ENCODE measurements at regions not wholly inside any gene's neighbourhood (a gene's known extent, or its start where the extent isn't known, plus 50 kb on each side); places are given as distances from the start of the nearest gene placed in this dataset.
A peak's percentile ranks its signal among the peaks of the same experiment; 100 is the strongest.

DNA sequence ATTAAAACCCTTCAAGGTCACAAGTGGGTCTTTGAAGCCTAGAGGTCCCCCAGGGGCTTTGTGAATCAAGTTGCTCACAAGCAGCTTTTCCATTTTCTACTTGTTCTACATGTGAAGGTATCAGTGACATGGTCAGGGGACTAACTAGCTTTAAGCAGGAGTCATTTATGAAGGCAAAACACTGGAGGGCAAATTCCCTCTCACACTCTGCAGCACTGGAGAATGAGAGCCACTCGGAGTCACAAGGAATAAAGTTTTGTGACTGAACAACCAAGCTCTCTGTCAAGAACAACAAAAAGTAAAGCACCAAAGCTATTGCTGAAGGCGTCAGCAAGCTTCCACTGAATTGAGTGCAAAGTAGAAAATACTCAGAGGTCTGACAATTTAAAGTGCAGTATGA, 609.0 kb downstream of the EDEM1 start:
- peaks cover 19% of the 10 kb centered on the region for H3K4me1 ChIP-seq
- no peaks in the 10 kb centered on the region for H3K9me3 ChIP-seq
- ChIA-PET CTCF (no interaction called here), POLR2A (no interaction called here)
- no peak for FAIRE-seq
- no peak overlapping the region for H3K27ac ChIP-seq
- TF ChIP-seq, protein P1, sequence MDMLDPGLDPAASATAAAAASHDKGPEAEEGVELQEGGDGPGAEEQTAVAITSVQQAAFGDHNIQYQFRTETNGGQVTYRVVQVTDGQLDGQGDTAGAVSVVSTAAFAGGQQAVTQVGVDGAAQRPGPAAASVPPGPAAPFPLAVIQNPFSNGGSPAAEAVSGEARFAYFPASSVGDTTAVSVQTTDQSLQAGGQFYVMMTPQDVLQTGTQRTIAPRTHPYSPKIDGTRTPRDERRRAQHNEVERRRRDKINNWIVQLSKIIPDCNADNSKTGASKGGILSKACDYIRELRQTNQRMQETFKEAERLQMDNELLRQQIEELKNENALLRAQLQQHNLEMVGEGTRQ (IDR thresholded peaks at IDR 0.05), result no peak
- TF ChIP-seq CBX8 (IDR thresholded peaks at IDR 0.05) (no peak), CBX2 (IDR thresholded peaks at IDR 0.05; ENCODE audit: borderline replicate concordance, low read depth) (no peak), FOXS1 (CRISPR knock-in tag; IDR thresholded peaks at IDR 0.05) (no peak), RCOR1 (IDR thresholded peaks at IDR 0.05; ENCODE audit: low read depth, low read length) (no peak), HOXB5 (CRISPR knock-in tag; IDR thresholded peaks at IDR 0.05) (no peak), RARB (CRISPR knock-in tag; IDR thresholded peaks at IDR 0.05) (no peak), MAZ (IDR thresholded peaks at IDR 0.05; ENCODE audit: borderline replicate concordance, low read depth, low read length) (no peak), MAFK (IDR thresholded peaks at IDR 0.05; ENCODE audit: partially characterized antibody) (no peak), POLR2AphosphoS2 (conservative IDR thresholded peaks at IDR 0.05; ENCODE audit: low read length) (no peak), JUN (IDR thresholded peaks at IDR 0.05) (no peak), ZC3H11A (IDR thresholded peaks at IDR 0.05) (no peak), POLR2A (IDR thresholded peaks at IDR 0.05; ENCODE audit: low read length) (no peak), SREBF2 (IDR thresholded peaks at IDR 0.05) (no peak), JUNB (IDR thresholded peaks at IDR 0.05) (no peak)
- TF ChIP-seq, protein P2, sequence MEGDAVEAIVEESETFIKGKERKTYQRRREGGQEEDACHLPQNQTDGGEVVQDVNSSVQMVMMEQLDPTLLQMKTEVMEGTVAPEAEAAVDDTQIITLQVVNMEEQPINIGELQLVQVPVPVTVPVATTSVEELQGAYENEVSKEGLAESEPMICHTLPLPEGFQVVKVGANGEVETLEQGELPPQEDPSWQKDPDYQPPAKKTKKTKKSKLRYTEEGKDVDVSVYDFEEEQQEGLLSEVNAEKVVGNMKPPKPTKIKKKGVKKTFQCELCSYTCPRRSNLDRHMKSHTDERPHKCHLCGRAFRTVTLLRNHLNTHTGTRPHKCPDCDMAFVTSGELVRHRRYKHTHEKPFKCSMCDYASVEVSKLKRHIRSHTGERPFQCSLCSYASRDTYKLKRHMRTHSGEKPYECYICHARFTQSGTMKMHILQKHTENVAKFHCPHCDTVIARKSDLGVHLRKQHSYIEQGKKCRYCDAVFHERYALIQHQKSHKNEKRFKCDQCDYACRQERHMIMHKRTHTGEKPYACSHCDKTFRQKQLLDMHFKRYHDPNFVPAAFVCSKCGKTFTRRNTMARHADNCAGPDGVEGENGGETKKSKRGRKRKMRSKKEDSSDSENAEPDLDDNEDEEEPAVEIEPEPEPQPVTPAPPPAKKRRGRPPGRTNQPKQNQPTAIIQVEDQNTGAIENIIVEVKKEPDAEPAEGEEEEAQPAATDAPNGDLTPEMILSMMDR (IDR thresholded peaks at IDR 0.05), result no peak
- TF ChIP-seq, protein P3, sequence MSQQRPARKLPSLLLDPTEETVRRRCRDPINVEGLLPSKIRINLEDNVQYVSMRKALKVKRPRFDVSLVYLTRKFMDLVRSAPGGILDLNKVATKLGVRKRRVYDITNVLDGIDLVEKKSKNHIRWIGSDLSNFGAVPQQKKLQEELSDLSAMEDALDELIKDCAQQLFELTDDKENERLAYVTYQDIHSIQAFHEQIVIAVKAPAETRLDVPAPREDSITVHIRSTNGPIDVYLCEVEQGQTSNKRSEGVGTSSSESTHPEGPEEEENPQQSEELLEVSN (IDR thresholded peaks at IDR 0.05; ENCODE audit: borderline replicate concordance, low read depth), result no peak
- TF ChIP-seq, protein P4, sequence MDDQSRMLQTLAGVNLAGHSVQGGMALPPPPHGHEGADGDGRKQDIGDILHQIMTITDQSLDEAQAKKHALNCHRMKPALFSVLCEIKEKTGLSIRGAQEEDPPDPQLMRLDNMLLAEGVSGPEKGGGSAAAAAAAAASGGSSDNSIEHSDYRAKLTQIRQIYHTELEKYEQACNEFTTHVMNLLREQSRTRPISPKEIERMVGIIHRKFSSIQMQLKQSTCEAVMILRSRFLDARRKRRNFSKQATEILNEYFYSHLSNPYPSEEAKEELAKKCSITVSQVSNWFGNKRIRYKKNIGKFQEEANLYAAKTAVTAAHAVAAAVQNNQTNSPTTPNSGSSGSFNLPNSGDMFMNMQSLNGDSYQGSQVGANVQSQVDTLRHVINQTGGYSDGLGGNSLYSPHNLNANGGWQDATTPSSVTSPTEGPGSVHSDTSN (IDR thresholded peaks at IDR 0.05), result no peak
- DNase-seq (ENCODE audit: low read depth in 1 of 2, low spot score in 1 of 2), result no peak
- no peak overlapping the region for H3K4me3 ChIP-seq
- WGBS (ENCODE audit: missing lambda C conversion rate), result 22% methylated on average over 2 of the region's 2 CpGs
- ATAC-seq, result no peak
- no peak overlapping the region for H3K4me2 ChIP-seq

DNA sequence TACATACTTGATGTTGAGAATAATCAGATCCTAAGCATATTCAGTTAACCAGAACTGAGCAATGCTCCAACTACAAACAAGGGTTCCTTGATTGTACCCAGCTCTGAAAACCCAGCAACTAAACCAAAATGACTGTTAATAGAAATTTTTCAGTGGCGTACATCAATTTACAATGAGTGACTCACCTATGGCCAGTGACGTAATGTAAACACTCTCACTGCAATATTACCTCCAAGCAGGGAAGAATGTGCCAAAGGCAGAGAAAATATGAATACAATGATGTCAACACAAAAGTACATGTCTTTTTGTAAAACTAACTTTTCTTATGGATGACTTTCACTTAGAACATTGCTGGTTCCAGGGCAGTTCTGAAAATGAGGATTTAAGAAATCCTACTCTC, 611.3 kb downstream of the EDEM1 start:
- no peak for FAIRE-seq
- no peaks in the 10 kb centered on the region for H3K9me3 ChIP-seq
- H3K4me1 ChIP-seq, result peaks cover 14% of the 10 kb centered on the region
- H3K27ac ChIP-seq, result peak overlapping the region in 1 of 2 experiments; percentile 24; a peak in 2 of 6 replicates
- POLR2A ChIA-PET, result no interaction called here
- WGBS (ENCODE audit: missing lambda C conversion rate), result 3% methylated on average over 2 of the region's 2 CpGs
- peak in 1 of 2 experiments; percentile 60 for DNase-seq (ENCODE audit: low read depth in 1 of 2, low spot score in 1 of 2)
- ATAC-seq, result peak; percentile 32 to 62; a peak in 3 of 6 replicates
- TF ChIP-seq GATA3 (IDR thresholded peaks at IDR 0.05; ENCODE audit: borderline replicate concordance) (peak; percentile 75), CEBPB (IDR thresholded peaks at IDR 0.05) (peak; percentile 8 to 70; a peak in 2 of 4 replicates), JUN (IDR thresholded peaks at IDR 0.05) (peak in 1 of 2 experiments; percentile 32; a peak in 1 of 5 replicates), JUNB (IDR thresholded peaks at IDR 0.05) (peak; percentile 81), RAD21 (conservative IDR thresholded peaks at IDR 0.05 in 1 of 2, IDR thresholded peaks at IDR 0.05 in 1 of 2) (no peak), MAFK (IDR thresholded peaks at IDR 0.05; ENCODE audit: partially characterized antibody) (no peak), FOSL2 (IDR thresholded peaks at IDR 0.05) (peak; percentile 53), FOSL2 (CRISPR knock-in tag; IDR thresholded peaks at IDR 0.05) (peak; percentile 81), EP300 (IDR thresholded peaks at IDR 0.05) (peak in 1 of 2 experiments; percentile 29; a peak in 1 of 5 replicates)
- TF ChIP-seq, protein P5, sequence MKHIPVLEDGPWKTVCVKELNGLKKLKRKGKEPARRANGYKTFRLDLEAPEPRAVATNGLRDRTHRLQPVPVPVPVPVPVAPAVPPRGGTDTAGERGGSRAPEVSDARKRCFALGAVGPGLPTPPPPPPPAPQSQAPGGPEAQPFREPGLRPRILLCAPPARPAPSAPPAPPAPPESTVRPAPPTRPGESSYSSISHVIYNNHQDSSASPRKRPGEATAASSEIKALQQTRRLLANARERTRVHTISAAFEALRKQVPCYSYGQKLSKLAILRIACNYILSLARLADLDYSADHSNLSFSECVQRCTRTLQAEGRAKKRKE (CRISPR knock-in tag; IDR thresholded peaks at IDR 0.05; ENCODE audit: low read depth), result no peak
- TF ChIP-seq, protein P6, sequence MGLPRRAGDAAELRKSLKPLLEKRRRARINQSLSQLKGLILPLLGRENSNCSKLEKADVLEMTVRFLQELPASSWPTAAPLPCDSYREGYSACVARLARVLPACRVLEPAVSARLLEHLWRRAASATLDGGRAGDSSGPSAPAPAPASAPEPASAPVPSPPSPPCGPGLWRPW (IDR thresholded peaks at IDR 0.05), result no peak
- CTCF ChIA-PET, result no interaction called here
- H3K4me3 ChIP-seq, result no peak overlapping the region
- H3K4me2 ChIP-seq, result peak overlapping the region; percentile 68

Data from A549 (cell line).